ENCODE measurements at regions not wholly inside any gene's neighbourhood (a gene's known extent, or its start where the extent isn't known, plus 50 kb on each side); places are given as distances from the start of the nearest gene placed in this dataset.
A peak's percentile ranks its signal among the peaks of the same experiment; 100 is the strongest.

DNA sequence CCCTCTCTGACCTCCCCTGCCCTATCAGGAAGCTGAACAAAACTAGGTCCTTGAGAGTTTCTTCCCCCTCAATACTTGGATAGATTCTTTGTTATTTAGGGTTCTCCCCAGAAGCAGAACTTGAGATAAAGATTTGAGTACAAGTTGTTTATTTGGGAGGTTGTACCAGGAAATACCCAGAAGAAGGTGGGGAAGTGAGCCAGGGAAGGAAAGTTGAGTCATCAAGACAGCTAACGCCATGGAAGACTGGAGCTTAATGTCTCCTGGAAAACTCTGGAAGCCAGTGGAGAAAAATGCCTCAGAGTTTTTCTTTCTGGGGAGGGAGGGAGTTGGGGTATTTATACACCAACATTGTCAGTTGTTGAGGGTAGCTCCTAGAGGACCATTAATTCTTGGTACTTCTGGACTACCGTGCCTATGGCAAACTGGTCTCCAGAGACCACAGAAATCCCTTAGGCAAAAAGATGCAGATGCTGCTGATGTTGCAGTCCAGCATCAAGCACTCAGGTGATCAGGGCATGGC, 102.6 kb upstream of the ZFP64 start:
- no peak for DNase-seq

DNA sequence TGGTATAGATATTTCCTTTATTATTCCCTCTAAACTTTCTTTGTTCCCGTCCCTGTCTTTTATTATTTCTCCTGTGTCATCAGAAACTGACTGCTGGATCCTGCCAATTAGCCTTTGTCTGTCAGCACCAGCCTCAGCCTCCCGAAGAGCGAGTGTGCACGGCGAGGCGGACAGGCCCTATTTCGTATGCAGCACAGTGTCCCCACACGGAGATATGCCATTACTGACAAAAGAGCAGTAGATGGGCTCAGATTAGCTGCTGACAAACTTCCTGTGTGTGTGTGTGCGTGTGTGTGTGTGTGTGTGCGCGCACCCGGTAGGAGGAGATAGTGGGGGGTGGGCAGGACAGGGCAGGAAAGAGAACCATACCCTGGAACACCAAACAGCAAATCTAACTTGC, 99.5 kb upstream of the ZFP64 start:
- DNase-seq, result no peak

- no peak for DNase-seq
Measured at GRCh38 chr20:52290569-52290968, 99.0 kb upstream of the ZFP64 start.

DNA sequence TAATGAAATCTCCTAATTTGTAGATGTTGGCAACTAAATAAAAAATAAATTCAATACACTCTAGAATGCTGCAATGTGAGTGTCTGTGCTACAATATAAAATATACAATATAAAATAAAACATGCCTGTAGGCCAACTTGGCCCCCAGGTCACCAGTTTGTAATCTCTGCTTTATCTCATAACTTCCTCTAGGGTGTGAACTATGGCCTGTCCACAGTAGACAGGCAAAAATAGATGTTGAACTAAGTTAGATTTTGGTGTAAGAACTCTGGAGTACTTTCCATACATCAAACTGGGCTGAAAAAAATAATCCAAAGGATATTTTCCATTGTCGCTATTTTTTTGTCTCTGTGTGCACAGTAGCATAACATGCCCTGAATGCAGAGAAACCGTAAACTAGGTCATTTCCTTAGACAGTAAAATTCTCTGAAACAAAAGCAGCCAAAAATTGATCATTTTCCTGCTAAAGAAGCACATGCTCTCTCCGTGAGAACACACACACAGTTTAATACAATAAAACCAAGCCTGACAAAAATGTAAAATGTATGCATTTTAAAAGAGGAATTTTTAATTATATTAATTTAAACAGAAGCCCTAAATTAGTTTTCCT, 98.5 kb upstream of the ZFP64 start:
- DNase-seq, result no peak

DNA sequence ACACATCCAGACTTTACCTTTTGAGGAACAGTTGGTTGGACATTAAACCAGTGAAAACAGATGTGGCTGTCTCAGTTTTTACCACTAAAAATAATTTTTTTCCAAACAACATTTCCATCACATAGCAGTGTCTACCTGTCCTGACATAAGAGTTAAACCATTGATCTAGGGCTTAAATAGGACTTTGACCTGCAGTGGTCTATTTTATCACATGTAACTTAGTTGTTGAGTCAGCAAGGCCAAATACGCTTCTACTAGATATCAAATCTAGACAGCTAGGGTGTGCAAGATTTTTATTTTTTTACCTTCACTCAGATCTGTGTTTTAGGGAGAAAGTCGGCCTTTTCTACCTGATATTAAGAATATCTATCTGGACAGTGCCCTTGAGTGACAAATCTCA, 88.8 kb upstream of the ZFP64 start:
- no peak for DNase-seq

DNA sequence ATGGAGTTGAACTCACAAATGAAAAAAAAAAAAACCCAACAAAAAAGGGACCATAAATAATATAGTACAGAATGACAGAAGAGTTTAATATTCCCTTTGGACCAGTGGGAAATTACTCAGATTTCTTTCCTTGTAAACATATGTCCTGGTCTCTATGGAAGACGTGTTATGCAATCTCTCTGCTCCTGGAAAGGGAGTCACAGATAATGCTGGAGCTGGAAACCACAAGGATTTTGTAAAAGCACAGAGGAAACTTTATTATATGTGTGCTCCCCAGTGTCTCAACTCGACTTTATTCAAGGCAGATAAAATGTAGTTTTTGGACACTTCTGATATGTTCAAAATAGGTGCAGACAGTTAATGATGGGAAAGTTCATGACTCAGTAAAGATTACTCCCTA, 88.1 kb upstream of the ZFP64 start:
- peak; percentile 32 for DNase-seq

GRCh38 chr20:52275181-52275691, 83.7 kb upstream of the ZFP64 start:
- DNase-seq, result no peak

GRCh38 chr20:52270696-52271095, 79.1 kb upstream of the ZFP64 start:
- no peak for DNase-seq

- DNase-seq, result no peak
Measured at GRCh38 chr20:52270001-52270606, 78.5 kb upstream of the ZFP64 start.

DNA sequence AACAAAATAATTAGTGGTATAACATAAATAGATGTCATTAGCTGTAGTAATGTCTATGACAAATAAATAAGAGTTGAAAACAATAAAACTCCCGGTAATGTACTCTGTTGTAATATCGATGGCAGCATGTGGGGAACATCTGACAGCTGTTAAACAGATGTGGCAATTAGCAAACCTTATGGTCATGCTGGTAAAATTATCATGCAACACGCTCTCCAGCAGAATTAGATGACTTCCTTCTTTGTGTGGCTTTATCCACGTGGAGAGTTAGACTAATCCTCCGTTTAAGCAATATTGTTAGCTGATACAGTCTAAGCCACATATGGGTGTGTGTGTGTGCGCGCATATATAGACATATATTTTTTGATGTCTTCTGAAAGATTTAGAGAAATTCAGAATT, 77.7 kb upstream of the ZFP64 start:
- no peak for DNase-seq

DNA sequence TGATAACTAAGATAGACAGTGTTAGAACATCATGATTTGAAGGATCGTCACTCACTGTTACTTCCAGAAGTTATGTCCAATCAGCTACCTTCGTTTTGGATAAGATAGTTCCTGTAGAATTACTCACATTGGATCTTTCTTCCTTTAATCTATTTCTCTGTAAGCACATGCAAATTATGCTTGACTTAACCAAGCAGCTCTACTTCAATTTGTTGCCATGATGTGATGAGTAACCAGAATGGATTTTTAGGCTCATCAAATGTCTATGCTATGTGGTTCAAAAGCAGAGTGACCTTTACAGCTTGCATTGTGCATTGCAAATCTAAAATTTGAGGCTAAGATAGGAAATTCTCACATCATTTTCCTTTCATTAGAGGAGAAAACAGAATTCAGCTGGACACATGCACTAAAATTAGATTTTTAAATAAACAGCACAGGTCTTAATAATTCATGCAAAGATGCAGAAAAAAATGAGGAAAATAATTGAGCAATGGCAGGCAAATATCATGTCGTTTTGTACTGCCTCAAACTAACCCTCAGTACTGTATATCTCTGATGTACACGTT, 76.7 kb upstream of the ZFP64 start:
- no peak for DNase-seq

GRCh38 chr20:52267418-52267817, 75.8 kb upstream of the ZFP64 start:
- no peak for DNase-seq

DNA sequence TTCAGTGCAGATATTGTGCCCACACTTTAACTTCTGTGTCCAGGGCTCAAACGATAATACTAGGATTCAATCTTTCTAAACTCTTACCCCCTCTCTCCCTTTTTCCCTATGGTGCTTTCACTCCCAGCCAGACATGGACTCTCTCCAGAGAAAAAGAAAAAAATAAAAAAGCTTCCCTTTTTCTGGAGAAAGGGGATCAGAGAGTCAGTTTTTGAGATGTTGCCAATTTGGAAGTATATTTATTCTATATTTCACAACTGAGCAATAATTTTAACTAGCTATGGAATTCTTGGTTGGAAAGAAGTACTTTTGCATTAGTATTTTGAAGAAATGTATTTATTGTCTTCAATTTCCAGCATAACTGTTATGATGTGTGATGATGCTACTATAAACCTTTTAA, 72.2 kb upstream of the ZFP64 start:
- DNase-seq, result no peak

GRCh38 chr20:52261792-52262191, 70.2 kb upstream of the ZFP64 start:
- DNase-seq, result no peak

DNA sequence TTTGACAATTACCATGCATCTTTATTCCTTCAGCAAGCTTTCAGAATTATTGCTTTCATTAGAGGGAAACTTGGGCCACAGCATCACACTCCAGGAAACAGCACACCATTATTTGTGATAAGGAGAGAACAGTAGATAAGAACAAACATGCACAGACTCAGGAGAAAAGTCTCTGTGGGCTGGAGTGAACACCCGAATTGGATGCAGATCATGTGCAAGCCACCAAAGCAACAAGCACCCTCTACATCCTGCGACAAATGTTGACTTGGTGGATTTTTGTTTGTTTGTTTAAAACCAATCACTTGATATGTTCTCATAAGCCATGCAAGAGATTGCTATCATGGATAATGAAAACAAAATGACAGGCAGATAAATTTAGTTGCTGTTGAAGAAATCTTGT, 67.7 kb upstream of the ZFP64 start:
- DNase-seq, result no peak

DNA sequence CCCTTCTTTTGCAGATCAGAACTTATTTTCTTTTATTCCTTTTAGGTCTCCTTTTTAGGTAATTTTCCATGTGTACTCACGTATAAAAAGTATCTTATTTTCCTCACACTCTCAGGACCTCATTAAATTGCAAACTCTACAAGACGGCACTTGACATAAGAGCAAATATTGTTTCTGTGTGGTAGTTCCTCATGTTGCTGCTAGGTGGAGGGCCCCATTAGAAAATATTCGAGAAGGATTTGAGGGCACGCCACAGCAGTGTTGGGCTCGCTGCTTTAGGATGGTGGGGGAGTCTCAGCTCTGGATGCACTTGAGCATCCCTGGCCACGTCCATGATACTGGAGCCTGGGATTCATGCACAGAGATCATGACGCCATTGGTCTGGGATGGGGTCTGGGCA, 64.9 kb upstream of the ZFP64 start:
- DNase-seq, result no peak

GRCh38 chr20:52252664-52253063, 61.1 kb upstream of the ZFP64 start:
- no peak for DNase-seq

GRCh38 chr20:52251827-52252226, 60.2 kb upstream of the ZFP64 start:
- no peak for DNase-seq

- no peak for DNase-seq
Measured at GRCh38 chr20:52251136-52251700, 59.6 kb upstream of the ZFP64 start.

- DNase-seq, result no peak
Measured at GRCh38 chr20:52247548-52247947, 56.0 kb upstream of the ZFP64 start.

DNA sequence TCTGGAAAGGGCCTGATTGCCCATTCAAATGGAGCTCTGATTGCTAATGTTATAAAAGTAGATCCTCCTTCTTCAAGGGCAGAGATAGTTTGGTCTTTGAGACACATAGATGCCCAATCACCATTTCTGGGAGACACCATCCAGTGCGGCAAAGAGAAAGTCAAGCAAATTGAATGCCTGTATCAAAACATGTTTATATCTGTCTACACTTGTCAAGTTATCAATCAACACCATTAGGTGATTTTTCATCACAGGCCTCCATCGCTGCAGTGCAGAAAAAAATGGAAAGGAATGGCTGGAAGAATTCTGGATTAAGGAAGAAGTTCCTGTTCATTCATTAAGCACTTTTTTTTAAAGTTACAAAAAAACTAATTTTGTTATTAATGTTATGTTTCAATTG, 54.8 kb upstream of the ZFP64 start:
- DNase-seq, result no peak

DNA sequence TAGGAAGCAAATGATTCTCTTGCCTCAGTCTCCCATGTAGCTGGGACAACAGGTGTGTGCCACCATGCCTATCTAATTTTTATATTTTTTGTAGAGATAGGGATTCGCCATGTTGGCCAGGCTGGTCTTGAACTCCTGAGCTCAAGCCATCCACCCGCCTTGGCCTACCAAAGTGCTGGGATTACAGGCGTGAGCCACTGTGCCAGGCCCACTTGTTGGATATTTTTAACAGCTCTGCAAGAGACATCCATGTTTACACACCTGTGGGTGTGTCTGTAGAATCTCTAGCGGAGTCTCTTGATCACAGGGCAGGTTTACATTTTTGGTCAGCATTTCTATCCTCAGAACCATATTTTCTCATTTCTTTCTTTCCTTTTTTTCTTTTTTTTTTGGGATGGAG, 53.1 kb upstream of the ZFP64 start:
- no peak for DNase-seq

DNA sequence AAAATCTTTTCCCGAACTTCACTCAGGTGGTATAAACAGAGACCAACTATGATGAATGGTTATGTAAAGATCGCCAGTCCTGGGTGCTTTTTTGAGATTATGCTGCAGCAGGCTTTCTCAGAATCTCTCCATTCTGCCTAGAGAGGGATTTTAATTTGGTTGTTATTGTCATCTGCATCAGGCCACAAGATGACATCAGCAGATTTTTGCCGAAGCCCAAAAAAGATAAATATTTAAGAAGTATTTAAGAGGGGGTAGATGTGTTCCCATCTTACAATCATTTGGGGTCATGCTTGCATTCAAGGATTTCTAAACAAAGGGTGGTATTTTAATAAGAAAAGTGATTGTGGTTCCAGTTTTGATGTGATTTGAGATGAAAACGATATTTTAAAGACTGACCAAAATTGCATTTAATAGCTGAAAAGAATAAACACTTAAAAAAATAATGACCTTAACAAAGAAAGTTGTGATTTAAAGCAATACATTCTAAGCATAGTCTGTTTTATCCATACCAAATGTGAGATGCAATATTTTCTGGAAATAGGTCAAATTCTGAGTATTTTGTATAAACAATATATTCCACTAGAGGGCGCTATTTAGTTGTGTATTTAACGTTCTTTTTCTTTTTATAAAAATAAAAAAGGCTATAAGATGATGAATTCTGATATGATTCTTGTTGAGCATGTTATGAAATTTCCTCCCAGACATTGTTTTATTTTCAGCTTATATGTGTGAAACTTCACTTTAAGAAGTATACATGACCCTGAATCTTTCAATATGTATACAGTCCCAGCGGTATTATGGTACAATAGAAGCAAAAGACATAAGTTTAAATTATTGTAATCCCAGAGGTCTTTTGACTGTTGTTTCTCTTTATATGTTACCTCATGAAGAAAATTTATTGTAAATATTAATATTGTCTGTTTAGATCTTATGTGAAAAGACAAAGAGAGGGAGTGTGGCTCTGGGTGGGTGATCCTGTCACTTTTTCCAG, 51.0 kb upstream of the ZFP64 start:
- DNase-seq, result no peak
